ENCODE measurements at regions not wholly inside any gene's neighbourhood (a gene's known extent, or its start where the extent isn't known, plus 50 kb on each side); places are given as distances from the start of the nearest gene placed in this dataset.
"Not testable (repeated sequence)": the region's sequence is repeated elsewhere in the genome, so short reads cannot be mapped to it uniquely, and the experiment has no call there.

- H3K27ac ChIP-seq: not testable (repeated sequence)
- peak; percentile 67 for TF ChIP-seq CTCF (conservative IDR thresholded peaks at IDR 0.05)
Measured at GRCh38 chr22:16911340-16911739, 86.1 kb upstream of the XKR3 start.

DNA sequence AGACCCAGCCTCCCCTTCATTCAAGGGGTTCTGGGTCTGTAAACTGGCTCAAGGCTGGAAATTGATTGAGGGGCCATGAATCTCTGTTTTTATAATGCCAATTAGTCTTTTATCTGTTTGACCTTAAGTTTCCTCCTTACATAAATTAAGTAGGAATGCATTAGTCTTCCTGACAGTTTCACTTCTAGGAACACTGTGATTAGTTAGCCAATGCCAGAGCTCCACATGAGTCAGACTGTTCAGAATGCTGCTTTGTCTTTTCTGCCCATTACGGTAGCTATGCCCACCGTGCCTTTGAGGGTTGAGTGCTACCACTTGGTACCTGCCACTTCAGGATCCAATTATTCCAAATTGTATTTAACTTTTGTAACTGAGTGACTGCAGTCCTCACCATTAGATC, 76.8 kb upstream of the XKR3 start:
- H3K27ac ChIP-seq: not testable (repeated sequence)

- not testable (repeated sequence) for H3K27ac ChIP-seq
Measured at GRCh38 chr22:16901579-16901978, 76.4 kb upstream of the XKR3 start.

- not testable (repeated sequence) for H3K27ac ChIP-seq
Measured at GRCh38 chr22:16899358-16899757, 74.1 kb upstream of the XKR3 start.

- H3K27ac ChIP-seq: not testable (repeated sequence)
Measured at GRCh38 chr22:16897365-16897764, 72.2 kb upstream of the XKR3 start.

DNA sequence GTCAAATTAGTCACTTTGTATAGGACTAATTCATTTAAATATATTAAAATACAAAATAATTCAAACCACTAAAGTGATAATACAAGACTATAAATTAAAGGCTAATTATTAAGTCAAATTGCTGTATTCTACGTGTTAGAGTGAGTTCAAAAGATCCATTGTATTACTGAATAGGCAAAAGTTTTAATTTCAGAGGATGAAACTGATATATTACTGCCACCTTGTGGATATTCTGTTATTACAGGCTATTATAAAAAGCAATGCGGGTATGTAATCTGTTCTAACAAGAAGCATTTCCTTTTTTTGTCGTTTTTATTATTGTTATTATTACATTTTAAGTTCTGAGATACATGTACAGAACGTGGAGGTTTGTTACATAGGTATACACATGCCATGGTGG, 66.7 kb upstream of the XKR3 start:
- H3K27ac ChIP-seq: not testable (repeated sequence)
- peak; percentile 61 for TF ChIP-seq CTCF (conservative IDR thresholded peaks at IDR 0.05)

More at GRCh38 chr22:16897365-16897764, 72.2 kb upstream of the XKR3 start:
- peak; percentile 36 for TF ChIP-seq CTCF (conservative IDR thresholded peaks at IDR 0.05)

- not testable (repeated sequence) for H3K27ac ChIP-seq
Measured at GRCh38 chr22:16876339-16876738, 51.1 kb upstream of the XKR3 start.
